Brain pericyte (primary cell): ENCODE measurements at regions not wholly inside any gene's neighbourhood (a gene's known extent, or its start where the extent isn't known, plus 50 kb on each side); places are given as distances from the start of the nearest gene placed in this dataset.

Source experiments
- DNase-seq: peaks from one replicate; pipeline ENCODE4 v3.0.0-alpha.2; 2012; ENCODE audit warnings: low read depth, low spot score

DNA sequence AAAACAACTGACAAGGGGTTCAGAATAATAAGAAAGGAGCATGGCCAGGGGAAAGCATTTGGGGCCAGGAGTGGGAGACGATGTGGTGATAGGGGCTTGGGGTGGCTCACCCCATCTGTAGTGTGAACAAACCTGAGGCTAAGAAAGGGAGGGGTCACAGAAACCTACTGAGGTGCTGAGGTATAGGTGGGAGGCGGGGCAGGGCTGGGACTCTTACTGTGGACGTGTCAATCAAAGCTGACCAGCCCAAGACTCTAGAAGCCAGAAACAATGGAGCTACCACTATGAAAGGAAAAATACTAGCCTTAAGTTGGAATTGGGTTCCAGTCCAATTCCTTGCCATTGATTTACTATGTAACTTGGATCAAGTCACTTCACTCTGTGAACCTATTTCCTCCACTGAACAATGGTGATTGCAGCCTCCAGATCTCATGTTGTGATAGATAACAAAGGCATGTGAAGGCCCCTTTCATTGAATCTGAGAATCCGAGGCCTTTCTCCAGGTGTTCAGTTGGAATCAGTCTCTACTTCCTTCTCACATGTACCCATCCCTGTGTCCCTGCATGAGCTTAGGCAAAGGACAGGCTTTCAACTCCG, 260.9 kb upstream of the HES1 start:
- DNase-seq, result no peak

GRCh38 chr3:193875601-193876321, 260.2 kb upstream of the HES1 start:
- DNase-seq, result no peak

- DNase-seq, result no peak
Observed at GRCh38 chr3:193879099-193879863, 256.7 kb upstream of the HES1 start.

DNA sequence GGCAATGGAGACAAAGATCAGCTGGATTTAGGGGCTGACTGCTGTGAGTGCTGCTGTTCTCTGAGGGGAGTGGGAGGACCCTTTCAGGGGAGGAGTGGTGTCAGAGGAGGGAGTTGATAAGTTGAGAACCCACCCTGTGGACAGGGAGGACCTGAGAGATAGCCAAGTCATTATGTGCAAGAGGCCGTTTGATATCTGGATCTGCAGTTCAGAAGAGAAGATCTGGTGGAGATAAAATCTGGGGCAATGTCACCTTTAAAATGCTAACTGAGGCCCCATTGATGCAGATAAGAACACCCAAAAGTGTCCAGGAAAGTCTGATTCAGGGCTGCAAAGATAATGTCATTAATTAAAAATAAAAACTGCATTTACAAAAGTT, 256.1 kb upstream of the HES1 start:
- DNase-seq, result no peak

DNA sequence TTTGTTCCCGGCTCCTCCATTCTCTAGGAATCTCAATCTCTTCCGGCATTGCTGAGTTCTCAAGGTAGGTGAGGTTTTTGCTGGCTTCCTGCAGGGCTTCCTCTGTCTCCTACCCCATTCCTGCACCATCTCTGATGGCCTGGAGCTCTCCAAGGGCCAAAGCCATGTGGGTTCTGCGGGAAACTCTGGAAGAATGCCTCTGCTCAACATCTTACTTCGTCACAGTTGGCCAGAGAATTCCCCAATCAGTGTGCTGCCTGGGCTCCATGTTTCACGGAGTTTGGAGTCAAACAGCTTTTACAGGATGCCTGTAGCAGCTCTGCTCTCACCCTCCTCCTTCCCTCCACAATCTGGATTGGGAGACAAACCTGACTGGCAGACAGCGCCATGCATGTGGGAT, 253.9 kb upstream of the HES1 start:
- no peak for DNase-seq

DNA sequence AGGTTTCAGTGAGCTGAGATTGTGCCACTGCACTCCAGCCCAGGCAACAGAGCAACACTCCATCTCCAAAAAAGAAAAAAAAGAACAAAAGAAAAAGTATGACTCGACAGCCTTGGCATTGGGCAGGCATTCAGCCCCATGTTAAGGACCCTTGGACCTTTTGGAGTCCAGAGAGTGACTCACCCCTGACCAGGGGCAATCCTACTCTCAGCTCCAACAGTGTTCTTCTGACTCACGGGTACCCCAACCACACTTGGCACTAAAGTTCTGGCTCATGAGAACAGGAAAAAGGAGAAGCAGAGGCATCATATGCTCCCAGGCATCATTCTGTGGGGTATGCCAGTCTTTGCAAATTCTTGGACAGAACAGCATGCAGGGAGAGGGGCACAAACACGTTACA, 252.4 kb upstream of the HES1 start:
- no peak for DNase-seq

GRCh38 chr3:193884027-193884426, 251.9 kb upstream of the HES1 start:
- DNase-seq, result no peak

GRCh38 chr3:193884652-193885051, 251.3 kb upstream of the HES1 start:
- no peak for DNase-seq

- DNase-seq, result no peak
Observed at GRCh38 chr3:193885832-193886231, 250.1 kb upstream of the HES1 start.

- DNase-seq, result no peak
Observed at GRCh38 chr3:193890016-193890897, 245.7 kb upstream of the HES1 start.

DNA sequence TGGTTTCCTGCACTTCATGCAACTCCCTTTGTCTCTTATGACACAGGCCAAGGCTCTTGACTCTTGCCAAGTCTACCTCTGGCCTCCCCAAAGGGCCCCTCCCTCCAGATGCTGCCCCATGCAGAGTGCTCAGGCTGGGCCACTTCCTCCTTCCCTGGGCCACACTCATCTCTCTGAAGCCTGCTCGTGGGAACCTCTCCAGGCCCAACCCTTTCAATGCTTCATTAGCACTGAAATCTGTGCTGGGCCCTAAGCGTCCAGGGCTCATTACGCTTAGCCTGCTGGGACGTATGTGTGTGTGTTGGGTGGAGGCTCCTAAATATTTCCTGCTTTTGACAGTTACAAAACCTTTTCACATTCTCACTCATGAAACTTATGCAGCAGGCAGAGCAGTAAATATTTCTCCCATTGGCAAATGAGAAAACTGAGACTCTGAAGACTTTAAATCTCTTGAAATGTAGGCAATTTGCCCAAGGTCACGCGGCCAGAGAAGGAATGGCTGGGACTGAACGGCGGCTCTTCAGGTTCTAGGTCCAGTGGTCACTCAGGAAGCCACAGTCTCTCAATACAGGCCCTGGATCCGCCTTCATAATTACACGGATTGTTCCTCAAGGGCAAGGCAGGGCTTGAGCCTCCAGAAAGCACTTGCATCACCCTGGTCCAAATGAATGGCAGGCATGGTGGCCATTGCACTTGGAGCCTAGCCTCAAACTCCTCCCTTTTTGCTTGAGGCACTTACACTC, 241.7 kb upstream of the HES1 start:
- no peak for DNase-seq

- DNase-seq, result no peak
Observed at GRCh38 chr3:193895409-193895808, 240.5 kb upstream of the HES1 start.

GRCh38 chr3:193896419-193896818, 239.5 kb upstream of the HES1 start:
- no peak for DNase-seq

DNA sequence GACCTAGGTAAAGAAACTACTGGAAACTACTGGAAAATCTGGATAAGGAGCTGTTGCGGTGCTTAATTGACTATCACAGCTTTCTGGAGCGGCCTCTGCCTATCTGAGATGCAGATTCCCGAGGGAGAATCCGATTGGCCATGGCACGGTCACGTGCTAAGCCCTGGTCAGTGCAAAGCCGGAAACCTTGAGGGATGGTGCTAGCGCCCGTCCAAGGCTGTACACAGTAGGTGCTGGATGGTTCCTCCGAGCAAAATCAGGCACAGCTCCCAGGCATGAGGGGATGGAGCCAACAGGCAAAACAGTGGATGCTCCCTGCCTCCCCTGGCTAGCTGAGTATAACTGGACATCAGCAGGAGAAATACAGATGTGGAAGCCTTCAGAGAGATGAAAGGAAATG, 238.7 kb upstream of the HES1 start:
- no peak for DNase-seq

DNA sequence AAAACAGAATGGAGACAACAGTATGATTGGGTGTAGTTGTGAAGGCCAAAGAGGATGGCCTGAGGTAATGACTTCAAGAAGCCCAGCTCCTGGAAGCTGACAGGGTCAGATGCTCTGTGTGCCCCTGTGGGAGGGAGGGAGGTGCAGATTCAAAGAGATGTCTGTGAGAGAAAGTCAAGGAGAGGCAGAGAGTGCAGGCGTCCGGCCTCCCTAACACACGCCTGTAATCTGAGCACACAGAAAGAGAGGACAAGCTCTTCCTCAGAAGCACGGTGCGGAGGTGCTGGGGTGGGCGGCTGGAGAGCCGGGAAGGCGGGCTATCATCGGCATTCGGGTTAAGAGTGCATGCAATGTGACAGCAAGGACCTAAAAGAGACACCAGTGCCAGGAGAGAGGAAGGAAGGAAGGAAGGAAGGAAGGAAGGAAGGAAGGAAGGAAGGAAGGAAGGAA, 238.2 kb upstream of the HES1 start:
- DNase-seq, result no peak

- DNase-seq, result no peak
Observed at GRCh38 chr3:193899001-193899400, 236.9 kb upstream of the HES1 start.

GRCh38 chr3:193901007-193901406, 234.9 kb upstream of the HES1 start:
- DNase-seq, result no peak

GRCh38 chr3:193902607-193903511, 233.1 kb upstream of the HES1 start:
- no peak for DNase-seq

DNA sequence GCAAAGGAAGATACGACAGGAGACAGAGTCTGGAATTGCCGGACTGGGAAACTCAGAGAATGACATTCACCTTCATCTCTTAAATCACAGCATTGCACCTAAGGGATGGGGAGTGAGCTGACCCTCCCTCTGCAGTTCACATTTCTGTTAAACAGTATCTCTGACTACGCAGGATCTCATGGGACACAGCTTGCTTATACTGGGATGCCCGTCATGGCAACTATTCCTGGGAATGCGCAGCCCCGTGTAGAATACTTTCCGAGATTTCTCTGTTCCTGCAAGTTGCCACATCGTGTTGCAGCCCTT, 232.5 kb upstream of the HES1 start:
- no peak for DNase-seq

GRCh38 chr3:193903966-193904365, 232.0 kb upstream of the HES1 start:
- DNase-seq, result no peak
